GM19438 (cell line): ENCODE measurements at regions not wholly inside any gene's neighbourhood (a gene's known extent, or its start where the extent isn't known, plus 50 kb on each side); places are given as distances from the start of the nearest gene placed in this dataset.
"Not testable (repeated sequence)": the region's sequence is repeated elsewhere in the genome, so short reads cannot be mapped to it uniquely, and the experiment has no call there.

Source experiments
- ATAC-seq: cut with Tn5 transposase; IDR thresholded peaks from one replicate; pipeline ENCODE4 v1.9.1; 2021; ENCODE audit warnings: low read depth; ENCODE audit not compliant: unreplicated experiment

GRCh38 chr1:83310161-83310560 is 688.8 kb downstream of the TTLL7 start:
- not testable (repeated sequence) for ATAC-seq

- not testable (repeated sequence) for ATAC-seq
Measured at GRCh38 chr1:83309035-83309434, 689.9 kb downstream of the TTLL7 start.

GRCh38 chr1:83306811-83307210 is 692.1 kb downstream of the TTLL7 start:
- ATAC-seq, result not testable (repeated sequence)

GRCh38 chr1:83295594-83295993 is 703.3 kb downstream of the TTLL7 start:
- ATAC-seq, result not testable (repeated sequence)

GRCh38 chr1:83287391-83287790 is 711.5 kb downstream of the TTLL7 start:
- ATAC-seq, result not testable (repeated sequence)

- not testable (repeated sequence) for ATAC-seq
Measured at GRCh38 chr1:83274656-83275055, 724.3 kb downstream of the TTLL7 start.

- not testable (repeated sequence) for ATAC-seq
Measured at GRCh38 chr1:83272484-83272883, 726.4 kb downstream of the TTLL7 start.

GRCh38 chr1:83271834-83272233 is 727.1 kb downstream of the TTLL7 start:
- ATAC-seq, result not testable (repeated sequence)

GRCh38 chr1:83270801-83271200 is 728.1 kb downstream of the TTLL7 start:
- not testable (repeated sequence) for ATAC-seq

- ATAC-seq, result not testable (repeated sequence)
Measured at GRCh38 chr1:83263808-83264207, 735.1 kb downstream of the TTLL7 start.

- ATAC-seq, result not testable (repeated sequence)
Measured at GRCh38 chr1:83251687-83252086, 747.2 kb downstream of the TTLL7 start.

GRCh38 chr1:83246780-83247179 is 752.2 kb downstream of the TTLL7 start:
- ATAC-seq, result not testable (repeated sequence)

GRCh38 chr1:83244832-83245231 is 754.1 kb downstream of the TTLL7 start:
- ATAC-seq, result not testable (repeated sequence)

- ATAC-seq, result not testable (repeated sequence)
Measured at GRCh38 chr1:83239568-83239967, 759.4 kb downstream of the TTLL7 start.

GRCh38 chr1:83238654-83239053 is 760.3 kb downstream of the TTLL7 start:
- ATAC-seq, result not testable (repeated sequence)

- ATAC-seq, result not testable (repeated sequence)
Measured at GRCh38 chr1:83219788-83220187, 779.1 kb downstream of the TTLL7 start.

GRCh38 chr1:83218036-83218716 is 780.8 kb downstream of the TTLL7 start:
- ATAC-seq, result not testable (repeated sequence)

GRCh38 chr1:83214317-83214716 is 784.6 kb downstream of the TTLL7 start:
- not testable (repeated sequence) for ATAC-seq

- not testable (repeated sequence) for ATAC-seq
Measured at GRCh38 chr1:83213648-83214047, 785.3 kb downstream of the TTLL7 start.

GRCh38 chr1:83212033-83212432 is 786.9 kb downstream of the TTLL7 start:
- ATAC-seq, result not testable (repeated sequence)

- ATAC-seq, result not testable (repeated sequence)
Measured at GRCh38 chr1:83208540-83208939, 790.4 kb downstream of the TTLL7 start.

GRCh38 chr1:83194610-83195009 is 804.3 kb downstream of the TTLL7 start:
- not testable (repeated sequence) for ATAC-seq
